NCI-H1417 (cell line): ENCODE measurements at regions not wholly inside any gene's neighbourhood (a gene's known extent, or its start where the extent isn't known, plus 50 kb on each side); places are given as distances from the start of the nearest gene placed in this dataset.

Experiments
- DNase-seq, 3 experiments: peaks; one replicate each; lab custom pipeline; 2025; lab: John Stamatoyannopoulos, UW

DNA sequence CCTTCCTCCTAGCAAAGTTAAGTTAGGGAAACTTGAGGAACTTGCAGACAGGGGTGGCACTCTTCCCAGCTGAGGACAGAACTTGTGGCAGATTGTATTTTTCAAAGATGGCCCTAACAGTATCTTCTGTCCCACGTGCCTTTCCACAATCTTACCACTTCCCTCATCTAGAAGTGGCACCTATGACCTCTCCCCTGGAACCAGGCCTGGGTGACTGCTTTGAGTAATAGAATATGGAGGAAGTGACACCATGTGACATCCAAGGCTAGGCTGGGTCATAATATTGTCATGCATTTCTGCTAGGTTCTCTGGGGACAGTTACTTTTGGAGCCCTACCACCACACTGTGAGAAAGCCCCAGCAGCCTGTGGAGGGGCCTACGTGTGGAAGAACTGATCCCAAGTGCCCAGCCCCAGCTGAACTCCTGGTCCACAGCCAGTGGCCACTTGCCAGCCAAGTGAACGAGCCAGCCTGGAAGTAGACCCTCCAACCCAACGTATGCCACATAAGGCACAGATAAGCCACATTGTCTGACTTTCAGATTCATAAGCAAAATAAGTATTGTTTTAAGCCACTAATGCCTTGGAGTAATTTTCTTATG is 193.7 kb downstream of the PTPN20 start:
- no peak for DNase-seq

DNA sequence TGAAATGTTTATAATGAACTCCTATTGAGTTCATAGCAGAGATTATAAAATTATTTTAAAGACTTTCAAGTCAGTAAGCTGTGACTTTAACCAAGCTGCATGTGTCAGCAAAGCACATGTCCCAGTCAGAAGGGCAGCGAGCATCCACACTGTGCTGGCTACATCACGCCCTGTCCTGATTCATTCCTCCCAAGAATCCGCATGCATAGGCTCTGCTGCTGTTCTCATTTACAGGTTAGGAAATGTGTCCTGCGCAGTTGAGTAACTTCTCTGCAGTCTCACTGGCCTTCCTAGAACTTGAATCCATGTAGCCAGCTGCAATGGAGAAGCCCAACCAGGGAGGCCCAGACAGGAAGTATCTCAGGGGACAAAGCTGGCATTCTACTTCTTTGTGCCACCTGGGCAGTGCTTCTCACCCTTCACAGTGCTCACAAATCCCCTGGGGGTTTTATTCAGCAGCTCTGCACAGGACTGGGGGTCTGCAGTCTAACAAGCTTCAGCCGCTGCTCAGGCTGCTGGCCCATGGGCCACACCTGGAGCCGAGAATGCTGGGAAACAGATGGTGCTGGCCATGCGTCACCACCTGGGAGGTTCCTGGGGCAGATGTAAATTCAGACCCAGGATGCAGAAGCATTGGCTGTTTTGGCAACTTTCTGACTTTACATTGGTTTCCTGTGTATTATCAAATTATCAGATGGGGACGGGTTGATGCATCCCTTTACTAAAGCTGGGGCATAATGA is 192.8 kb upstream of the GDF10 start:
- no peak for DNase-seq

DNA sequence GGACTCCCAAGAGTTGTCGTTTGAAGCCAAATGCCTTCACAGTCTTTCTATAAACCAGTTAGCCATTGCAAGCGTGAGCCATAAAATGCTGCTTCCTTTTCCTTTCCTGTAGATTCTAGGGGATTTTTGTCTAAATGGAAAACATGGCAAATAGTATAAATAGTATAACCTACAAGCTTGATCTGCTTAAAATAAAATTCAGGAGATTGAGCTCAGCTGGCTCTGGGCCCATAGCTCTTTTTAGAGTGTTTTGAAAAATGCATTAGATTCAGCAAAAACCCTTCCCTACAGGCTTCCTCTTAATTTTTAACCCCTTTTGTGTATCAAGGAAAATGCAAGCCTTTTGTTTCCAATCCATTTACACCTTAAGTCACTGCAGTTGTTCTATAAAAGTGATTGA is 190.1 kb upstream of the GDF10 start:
- DNase-seq = no peak

DNA sequence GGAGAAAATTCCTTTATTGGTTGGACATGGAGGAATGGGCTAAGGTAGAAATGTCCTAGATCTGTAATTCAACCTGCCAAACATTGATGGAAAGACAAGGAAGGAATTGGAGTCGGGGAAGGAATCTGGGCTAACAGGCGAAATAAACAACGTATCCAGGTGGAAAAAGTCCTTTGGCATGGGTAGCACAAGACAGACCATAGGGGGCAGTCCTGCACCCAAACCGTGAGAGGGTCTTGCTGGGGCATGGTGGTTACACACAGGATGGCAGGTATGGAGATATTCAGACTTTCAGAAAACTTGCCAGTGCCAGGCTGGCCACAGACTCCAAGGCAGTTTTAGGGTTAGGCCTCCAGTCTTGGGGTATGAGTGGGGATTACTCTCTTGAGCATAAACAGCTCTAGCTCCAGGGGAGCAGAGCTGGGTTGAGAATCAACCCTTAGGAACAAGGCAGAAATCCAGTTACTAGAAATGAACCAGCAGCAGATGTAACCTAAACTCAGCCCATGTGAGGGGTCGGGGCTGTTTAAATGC is 188.6 kb upstream of the GDF10 start:
- no peak for DNase-seq

DNA sequence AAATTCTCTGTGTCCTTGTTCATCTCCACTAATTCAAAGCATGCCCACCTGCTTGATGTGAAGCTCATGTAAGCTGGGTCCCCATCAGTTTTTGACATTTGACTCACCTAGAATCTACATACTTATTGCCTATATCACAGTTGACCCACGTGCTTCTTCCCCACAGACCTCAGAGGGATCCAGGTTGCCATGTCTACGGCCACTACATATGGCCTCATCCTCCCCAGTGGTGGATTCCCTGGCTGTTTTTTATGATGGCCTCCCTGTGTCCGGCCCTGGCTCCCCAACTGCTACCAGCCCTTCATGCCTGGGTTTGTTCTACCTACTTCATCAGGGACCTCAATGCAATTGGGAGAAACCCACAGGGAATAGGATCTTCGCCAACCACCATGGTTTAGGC is 187.4 kb upstream of the GDF10 start:
- no peak for DNase-seq

DNA sequence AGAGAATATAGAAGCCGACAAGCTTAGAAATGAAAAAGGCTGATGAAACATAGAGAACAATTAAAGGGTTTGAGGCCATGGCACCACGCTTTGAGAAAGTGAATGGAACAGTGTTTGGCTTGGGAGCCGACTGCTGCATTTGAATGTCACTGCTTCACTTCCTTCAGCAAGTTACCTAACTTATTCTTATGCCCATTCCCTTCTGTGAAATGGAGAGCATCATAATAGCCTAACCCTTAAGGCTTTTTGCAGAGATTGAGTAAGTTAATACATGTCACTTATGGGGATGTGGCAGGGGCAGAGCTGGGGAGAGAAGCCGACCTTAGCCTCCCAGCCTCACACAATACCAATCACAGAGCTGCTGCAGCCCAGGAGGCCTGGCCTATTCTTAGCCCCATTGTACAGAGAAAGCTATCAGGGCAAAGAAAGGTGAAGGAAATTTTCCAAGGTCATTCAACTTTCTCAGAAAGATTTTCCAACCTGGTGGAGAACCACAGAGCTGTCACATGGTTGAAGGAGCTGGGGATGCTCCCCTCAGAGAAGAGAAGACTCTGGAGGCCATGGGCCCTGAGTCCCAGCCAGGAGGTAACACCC is 186.0 kb upstream of the GDF10 start:
- no peak for DNase-seq

DNA sequence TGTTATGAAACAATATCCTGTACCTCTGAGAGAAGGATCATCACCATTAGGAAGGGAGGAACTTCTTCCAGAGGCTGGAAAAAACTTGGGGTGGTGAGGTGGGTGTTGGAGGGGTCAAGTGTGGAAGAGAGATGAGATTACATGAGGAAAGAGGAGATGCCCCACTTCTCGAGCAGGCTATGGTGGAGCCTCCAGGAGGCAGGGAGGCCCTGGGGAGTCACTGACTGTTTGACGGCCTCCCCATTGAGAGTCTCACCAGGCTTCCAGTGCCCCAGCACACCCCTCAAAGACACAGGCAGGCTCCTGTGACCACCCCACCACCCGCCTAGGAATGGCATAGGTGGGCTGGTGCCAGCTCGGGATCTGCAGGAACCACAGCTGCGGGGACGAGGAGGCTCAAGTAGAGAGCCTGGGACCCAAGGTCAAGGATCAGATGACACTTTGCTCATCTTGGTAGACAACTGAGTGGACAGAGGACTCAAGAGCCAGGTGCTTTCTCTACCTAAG is 185.3 kb upstream of the GDF10 start:
- DNase-seq = no peak

DNA sequence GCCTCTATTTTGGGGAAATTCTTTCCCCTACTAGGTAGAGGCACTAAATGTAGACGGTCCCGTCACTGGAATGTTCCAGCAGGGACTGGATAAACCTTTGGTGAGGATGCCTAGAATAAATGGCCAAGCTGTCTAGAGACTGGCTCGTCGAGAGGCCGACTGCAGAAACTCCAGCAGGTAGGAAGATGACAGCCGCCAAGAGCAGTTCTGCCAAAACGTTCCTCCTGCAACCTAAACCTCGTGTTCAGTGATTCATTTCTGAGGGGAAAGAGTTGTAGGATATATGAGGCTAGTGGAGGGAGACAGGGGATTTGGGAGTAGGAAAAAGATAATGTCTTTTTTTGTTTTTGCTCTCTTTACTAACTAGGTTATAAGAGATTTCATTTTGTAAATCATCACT is 184.7 kb upstream of the GDF10 start:
- DNase-seq = no peak

DNA sequence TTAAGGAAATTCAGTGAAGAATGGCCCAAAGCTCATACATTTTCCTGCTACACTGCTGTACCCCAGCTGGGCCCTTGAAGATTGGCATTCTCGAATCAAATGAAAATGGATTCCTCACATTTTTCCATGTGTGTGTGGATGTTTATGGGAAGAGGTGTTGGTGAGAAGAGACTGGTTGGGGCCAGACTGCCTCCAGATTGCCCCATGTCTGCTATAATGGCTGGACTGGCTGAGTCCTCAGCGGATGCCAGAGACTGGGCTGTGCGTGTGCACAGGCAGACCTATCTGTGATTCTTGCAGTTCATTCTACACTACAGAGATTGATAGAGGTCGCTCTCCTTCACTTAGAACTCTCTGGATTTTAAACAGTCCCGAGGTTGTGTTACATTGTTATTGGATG is 183.6 kb upstream of the GDF10 start:
- DNase-seq = no peak

DNA sequence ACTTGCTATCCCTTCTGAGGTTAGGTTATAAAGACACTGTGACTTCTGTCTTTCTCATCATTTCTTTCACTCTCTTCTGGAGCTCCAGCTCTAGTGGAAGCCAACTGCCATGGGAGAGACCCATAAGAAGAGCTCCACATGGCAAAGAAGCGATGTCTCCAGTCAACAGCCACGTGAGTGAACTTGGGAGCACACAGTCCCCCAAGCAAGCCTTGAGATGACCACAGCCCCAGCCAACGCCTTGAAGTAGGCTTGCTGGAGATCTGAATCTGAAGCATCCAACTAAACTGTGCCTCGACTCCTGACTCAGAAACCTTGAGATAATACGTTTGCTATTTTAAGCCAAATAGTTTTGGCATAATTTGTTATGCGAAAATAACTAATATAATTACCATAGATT is 181.7 kb upstream of the GDF10 start:
- no peak for DNase-seq

DNA sequence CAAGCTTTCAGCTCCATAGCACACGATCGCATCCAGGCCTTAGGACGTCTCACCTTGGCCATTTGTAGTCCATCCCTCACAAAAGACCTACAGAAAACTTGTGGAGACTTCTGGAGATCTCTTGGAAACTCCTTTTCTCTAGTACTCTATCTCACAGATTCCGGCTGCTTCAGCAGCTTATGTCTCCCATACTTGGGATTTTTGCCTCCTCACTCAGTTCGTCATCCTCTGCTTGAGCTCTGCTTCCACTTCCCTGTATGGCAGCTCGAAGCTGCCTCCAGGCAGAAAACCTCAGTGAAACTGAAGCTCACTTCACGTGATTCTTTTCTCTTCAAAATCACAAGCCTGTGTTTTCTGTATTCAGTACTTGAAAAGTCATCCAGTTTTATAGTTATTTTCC is 178.7 kb upstream of the GDF10 start:
- DNase-seq = no peak

DNA sequence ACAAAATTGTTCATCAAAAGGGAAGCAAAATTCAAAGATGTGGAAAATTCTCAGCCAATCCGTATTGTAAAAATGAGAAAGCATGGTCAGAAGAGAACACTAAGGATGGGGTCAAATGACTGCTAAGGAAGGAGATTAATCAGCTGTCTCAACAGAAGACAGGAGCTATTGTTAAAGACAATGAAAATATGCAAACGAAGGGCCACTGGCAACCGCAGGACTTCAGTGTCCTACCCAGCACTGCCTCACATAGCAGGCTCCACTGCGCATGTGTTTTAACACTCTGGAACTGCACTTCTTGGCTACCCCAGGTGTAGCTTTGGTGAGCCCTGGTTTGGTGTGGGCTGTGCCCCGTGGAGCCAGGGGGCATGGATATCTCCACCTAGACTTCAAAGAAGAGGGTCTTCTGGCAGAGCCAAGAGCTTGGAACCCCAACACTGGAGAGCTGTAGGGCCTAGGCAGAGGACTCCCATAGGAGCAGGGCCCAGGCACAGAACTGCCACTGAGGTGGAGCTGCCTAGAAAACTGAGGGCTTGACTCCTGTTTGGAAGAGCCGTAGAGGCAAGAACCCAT is 176.2 kb upstream of the GDF10 start:
- no peak for DNase-seq

DNA sequence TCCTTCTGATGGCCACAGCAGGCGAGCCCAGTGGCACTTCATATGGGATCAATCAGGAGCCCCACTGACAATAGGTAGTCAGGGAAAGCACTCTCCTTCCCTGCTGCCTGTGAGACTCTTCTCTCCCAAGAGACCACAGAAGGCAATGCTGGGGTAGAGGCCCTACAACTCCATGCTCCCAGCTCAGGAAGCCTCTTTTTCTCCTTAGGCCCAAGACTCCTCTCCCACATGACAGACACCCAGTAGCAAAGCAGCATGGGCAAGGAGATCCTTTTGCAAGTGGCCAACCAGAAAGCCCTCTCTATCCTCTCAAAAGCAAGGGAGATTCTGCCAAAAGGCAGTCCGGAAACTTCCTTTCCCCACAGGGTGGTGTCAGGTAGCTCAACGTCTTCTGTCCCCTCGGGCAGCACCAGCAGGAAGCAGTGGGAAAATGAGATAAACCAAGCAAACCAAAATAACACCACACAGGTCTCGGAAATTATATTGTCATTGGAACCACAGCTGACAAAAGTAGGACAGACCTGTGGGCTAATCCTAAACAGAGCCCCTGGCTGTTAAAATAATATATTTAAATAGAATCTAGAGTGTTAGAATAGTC is 172.7 kb upstream of the GDF10 start:
- DNase-seq = no peak

DNA sequence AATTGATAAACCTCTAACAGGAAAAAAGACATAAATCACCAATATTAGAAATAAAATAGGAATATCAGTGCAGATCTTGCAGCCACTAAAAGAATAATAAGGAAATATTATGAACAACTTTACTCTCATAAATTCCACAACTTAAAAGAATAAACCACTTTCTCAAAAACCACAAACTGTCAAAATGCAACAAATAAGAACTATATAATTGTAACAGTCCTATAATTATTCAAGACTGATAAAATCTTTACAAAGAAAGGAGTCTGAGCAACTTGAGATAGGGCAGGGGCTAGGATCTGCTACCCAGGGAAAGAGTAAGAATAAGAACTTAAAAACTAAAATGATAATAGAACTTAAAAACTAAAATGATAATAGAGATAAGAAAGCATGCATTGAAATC is 169.5 kb upstream of the GDF10 start:
- DNase-seq = no peak

DNA sequence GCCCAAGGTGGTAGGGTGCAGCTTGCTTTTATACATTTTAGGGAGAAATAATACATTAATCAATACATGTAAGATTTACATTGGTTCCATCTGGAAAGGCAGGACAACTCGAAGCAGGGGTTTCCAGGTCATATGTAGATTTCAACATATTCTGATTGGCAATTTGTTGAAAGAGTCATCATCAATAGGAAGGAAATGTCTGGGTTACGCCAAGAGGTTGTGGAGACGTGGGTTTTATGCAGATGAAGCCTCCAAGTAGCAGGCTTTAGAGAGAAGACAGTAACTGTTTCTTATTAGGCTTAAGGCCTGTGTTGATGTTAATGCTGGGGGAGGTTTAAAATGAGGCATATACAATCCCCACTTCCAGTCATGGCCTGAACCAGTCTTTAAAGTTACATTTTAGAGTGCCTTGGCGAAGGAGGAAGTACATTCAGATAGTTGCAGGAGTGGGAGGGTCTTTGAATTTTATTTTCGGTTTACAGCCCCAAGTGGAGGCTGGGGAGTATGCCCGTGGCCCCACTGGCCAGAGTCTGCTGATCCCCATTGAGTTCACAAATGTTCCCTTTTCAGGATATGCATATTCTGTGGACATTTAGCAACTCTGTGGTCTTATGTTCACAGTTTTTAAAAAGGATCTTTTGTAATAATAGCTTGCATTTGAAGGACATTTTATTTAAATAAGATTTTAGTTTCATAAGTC is 166.0 kb upstream of the GDF10 start:
- DNase-seq = no peak

DNA sequence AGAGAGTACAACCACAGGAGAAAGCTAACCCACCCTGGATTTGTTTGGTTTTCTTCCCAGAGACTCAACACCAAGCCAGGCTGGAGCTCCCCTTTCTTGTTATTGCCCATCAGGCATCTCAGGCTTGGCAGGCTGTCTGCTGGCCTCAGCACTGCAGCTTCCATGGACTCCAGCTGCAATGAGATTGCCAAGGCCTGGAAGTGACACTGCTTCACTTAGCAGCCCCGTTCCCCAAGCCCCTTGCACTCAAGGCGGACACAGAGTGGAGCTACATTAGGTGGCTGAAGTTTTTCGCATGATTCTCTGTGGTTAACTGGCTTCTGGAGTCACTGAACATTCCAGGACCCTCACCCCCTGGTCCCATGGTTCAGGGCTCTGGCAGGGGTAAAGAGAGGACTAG is 163.1 kb upstream of the GDF10 start:
- DNase-seq = no peak

DNA sequence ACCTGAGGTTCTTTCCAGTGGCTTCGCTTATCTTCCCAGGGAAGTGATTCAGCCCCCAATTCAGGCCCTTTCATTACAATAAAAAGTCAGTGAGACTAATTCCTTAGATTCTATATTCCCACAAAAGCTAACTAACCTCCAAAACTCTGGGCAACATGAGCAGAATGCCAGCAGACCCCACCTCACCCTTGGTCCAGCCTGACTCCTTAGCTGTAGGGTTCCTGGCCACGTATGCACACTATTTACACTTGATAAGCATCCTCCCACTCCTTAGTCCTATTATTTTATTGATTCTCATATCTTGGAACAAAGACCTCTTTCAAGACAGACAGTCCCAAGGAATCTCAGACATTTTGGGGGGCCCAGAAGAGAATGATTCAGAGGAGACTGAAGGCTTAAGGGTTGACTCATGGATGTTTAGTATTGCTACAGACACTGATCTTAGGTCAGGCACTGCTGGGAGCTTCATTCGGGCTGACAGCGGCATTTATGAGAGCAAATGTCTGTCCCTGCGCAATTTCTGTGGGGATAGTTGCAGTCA is 162.6 kb upstream of the GDF10 start:
- DNase-seq = no peak

DNA sequence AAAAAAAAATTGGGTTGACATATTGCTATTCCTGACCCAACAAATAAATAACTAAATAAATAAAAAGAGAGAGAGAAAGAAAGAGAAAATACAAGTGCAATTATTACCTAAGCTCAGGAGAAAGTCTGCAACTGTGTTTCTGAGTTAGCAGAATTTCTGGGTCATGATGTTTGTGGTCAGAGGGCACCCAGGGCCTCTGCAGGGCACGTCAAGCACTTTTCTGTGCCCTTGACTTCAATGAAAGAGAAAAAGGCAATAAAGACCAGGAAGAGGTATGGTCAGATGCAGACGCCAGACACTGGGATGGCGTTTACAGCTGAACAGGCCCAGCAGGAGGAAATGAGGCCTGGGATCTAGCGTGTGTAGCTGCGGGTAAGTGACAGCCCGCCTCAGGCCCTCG is 160.9 kb upstream of the GDF10 start:
- no peak for DNase-seq

DNA sequence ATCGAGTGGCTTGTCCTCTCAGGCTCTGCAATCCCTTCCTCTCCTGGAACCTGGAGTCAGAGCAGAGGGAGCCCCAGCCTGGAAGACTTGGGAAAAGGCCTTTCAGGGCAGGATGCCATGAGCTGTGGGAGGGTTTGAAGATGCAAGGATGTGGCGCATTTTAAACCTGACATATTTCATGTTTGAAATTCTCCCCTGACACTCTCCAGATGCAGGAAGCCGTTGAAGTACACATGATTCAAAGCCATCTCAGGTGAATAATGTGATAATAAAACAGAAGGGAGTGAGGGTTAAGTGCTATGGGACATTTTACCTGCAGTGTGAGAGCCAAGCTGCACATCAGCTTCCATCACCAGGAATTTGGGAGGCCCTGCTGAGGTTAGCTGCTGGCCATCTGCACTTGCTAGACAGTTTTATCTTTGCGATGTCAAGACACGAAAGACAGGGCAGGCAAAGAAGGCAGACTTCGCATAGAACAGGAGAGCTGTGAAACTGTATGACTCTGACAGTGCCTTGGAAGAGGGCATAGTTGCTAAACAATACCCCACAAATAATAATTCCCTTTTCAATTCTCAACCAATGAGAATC is 159.1 kb upstream of the GDF10 start:
- no peak for DNase-seq

DNA sequence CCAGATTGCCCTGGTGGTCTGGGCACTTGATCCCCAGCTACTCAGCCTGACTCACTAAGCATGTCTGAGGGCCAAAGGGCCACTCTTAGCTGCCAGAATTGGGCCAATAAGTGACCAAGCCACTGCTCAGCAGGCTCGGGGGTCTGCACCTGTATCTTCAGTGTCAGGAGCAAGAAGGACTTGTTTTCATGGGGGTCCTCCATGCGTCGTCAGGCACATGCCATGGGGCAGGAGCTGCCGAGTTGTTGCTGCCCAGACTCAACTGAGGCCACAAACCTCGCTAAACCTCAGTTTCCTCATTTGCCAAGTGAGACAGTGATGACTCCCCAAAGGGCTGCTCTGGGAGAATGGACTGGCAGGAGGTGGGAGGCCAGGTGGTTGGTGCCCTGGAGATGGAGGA is 158.6 kb upstream of the GDF10 start:
- DNase-seq = no peak

DNA sequence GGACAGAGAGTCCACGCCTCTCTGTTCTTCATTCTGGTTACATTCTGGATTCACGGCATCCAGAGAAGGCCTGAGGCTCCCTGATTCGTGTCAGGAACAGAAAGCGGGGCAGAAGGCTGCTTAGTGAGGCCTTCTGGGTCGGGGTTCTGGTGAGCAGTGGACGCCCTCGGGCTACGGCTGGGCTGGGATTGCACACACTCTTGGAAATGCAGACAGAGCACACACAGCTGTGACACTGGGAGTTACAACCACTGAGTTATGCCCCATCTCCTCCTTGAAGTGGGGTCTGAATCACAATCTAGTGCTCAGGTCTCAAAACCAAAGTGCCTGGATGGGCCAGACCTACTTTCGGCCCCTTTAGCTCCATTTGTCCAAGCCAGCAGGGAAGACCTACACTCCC is 156.9 kb upstream of the GDF10 start:
- no peak for DNase-seq
